ENCODE measurements at regions not wholly inside any gene's neighbourhood (a gene's known extent, or its start where the extent isn't known, plus 50 kb on each side); places are given as distances from the start of the nearest gene placed in this dataset.

DNA sequence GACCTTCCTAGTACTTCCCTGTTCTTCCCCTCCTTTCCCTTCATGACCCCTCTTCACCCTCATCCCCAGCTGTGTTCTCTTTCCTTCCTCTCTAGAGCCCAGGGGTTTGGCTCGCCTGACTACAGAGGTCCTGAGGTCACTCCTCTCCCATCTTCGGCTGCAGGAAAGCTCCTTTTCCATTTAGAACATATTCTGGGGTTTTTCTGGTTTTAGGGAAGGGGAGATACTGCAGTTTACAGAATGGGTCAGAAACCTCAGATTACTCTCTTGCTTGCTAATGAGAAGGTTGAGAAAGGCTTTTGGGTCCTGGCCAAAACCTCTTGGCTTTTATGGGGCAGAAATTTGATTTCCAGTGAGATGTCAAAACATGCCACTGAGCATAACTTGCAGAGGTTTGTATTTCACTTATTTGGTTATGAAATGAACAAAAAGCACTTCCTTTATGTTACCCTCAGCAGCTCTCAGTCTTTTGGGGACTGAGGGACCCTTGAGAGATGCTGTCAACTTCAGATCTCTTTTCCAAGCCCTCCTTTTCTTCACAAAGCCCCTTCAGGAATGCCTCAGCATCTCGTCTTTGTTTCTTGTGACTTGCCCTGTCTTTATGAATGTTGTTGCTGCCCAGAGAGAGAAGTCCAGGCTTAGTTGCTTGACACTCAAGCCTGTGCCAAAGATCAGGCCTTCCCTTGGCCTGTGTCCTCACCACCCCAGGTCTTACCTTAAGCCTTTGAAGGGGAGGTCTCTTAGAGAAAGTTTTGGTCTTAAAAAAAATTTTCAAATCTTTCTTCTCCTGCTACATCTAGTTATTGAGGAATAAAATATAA is 121.7 kb upstream of the TPM1 start:
- Mint-ChIP-seq H3K36me3 (no peaks in the 10 kb centered on the region), H3K9me3 (no peaks in the 10 kb centered on the region), H3K4me1 (no peaks in the 10 kb centered on the region), H3K27me3 (peaks cover 10% of the 10 kb centered on the region), H3K27ac (no peak overlapping the region), H3K4me3 (no peak overlapping the region)
- DNase-seq, result no peak
- POLR2A ChIA-PET, result no interaction called here
- no peak for ATAC-seq (ENCODE audit: low read depth)

DNA sequence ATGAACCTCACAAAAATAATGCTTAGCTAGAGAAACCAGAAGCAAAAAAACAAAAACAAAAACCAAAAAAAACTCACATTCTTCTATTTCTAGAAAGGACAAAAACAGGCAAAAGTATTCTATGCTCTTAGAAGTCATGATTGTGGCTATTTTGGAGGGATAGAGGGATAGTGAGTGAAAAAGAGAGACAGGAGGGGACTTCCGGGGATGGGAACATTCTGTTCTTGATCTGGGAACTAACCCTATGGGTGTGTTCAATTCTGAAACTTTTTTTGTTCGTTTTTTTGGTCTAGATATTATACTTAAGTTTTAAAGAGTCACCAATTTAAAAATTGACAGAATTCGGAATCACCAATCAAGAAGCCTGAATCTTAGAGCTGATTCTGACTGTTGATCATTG is 120.0 kb upstream of the TPM1 start:
- Mint-ChIP-seq H3K27ac (no peak overlapping the region), H3K36me3 (no peaks in the 10 kb centered on the region), H3K27me3 (peaks cover 7% of the 10 kb centered on the region), H3K9me3 (no peaks in the 10 kb centered on the region), H3K4me3 (no peak overlapping the region), H3K4me1 (no peaks in the 10 kb centered on the region)
- no peak for ATAC-seq (ENCODE audit: low read depth)
- POLR2A ChIA-PET, result no interaction called here
- DNase-seq, result no peak

DNA sequence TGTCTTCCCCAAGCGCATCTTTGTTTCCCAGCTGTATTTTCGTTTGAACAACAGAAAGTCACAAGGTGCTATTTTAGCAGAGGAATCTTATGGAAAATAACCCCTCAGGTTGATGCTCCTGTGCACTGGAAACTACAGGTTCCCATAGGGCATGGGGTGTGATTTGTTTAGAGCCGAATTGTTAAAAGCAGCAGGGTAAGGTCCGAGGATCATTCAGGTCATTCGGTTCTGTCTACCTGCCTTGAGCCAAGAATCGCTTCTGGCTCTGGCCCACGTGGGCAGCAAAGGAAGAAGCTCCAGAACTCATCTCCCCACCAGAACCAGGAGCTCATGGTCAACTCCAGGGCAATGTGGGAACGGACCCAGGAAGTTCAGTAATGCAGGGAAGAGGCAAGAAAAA is 116.7 kb upstream of the TPM1 start:
- no peak overlapping the region for H3K27ac Mint-ChIP-seq
- H3K4me3 Mint-ChIP-seq, result no peak overlapping the region
- no peaks in the 10 kb centered on the region for H3K9me3 Mint-ChIP-seq
- no peak for DNase-seq
- peaks cover 10% of the 10 kb centered on the region for H3K27me3 Mint-ChIP-seq
- ATAC-seq (ENCODE audit: low read depth), result no peak
- POLR2A ChIA-PET, result no interaction called here
- no peaks in the 10 kb centered on the region for H3K36me3 Mint-ChIP-seq
- no peaks in the 10 kb centered on the region for H3K4me1 Mint-ChIP-seq

DNA sequence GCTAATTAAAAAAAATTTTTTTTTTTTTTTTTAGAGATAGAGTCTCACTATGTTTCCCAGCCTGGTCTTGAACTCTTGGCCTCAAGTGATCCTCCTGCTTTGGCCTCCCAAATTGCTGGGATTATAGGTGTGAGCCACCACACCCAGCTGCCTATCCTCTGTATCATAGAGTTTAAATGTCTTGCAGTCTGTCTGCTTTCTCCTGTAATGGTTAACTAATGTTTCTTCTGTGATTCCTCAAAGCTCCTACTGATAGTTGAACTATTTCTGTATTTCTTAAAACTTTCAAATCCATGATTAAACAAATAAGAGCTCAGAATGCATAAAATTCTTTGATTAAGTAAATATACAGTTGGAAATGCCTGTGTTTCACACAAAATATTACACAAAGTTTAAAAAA is 115.4 kb upstream of the TPM1 start:
- ATAC-seq (ENCODE audit: low read depth), result no peak
- no peaks in the 10 kb centered on the region for H3K4me1 Mint-ChIP-seq
- H3K27me3 Mint-ChIP-seq, result peaks cover 11% of the 10 kb centered on the region
- H3K36me3 Mint-ChIP-seq, result no peaks in the 10 kb centered on the region
- H3K27ac Mint-ChIP-seq, result no peak overlapping the region
- POLR2A ChIA-PET, result no interaction called here
- DNase-seq, result no peak
- H3K9me3 Mint-ChIP-seq, result no peaks in the 10 kb centered on the region
- no peak overlapping the region for H3K4me3 Mint-ChIP-seq

DNA sequence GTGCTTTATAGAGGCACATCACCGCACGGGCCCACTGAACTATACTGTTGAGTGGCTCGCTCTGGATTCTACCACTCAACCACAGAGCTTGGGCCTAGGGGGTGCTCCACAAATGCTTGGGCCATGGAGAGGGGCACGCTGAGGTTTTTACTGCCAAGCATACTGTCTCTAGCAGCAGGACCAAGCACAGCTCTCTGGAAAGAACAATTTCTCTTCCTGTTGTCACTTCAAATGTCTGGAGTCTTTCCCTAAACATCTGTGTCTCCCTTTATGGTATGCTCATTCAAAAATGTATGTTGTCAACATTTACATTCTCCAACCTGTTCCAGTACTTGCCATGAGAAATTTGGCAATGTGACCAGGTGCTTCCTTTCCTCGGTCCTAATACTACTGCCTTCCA is 114.7 kb upstream of the TPM1 start:
- ATAC-seq (ENCODE audit: low read depth), result no peak
- peaks cover 17% of the 10 kb centered on the region for H3K27me3 Mint-ChIP-seq
- DNase-seq, result no peak
- no peaks in the 10 kb centered on the region for H3K36me3 Mint-ChIP-seq
- POLR2A ChIA-PET, result no interaction called here
- H3K4me3 Mint-ChIP-seq, result no peak overlapping the region
- H3K9me3 Mint-ChIP-seq, result no peaks in the 10 kb centered on the region
- no peaks in the 10 kb centered on the region for H3K4me1 Mint-ChIP-seq
- H3K27ac Mint-ChIP-seq, result no peak overlapping the region

DNA sequence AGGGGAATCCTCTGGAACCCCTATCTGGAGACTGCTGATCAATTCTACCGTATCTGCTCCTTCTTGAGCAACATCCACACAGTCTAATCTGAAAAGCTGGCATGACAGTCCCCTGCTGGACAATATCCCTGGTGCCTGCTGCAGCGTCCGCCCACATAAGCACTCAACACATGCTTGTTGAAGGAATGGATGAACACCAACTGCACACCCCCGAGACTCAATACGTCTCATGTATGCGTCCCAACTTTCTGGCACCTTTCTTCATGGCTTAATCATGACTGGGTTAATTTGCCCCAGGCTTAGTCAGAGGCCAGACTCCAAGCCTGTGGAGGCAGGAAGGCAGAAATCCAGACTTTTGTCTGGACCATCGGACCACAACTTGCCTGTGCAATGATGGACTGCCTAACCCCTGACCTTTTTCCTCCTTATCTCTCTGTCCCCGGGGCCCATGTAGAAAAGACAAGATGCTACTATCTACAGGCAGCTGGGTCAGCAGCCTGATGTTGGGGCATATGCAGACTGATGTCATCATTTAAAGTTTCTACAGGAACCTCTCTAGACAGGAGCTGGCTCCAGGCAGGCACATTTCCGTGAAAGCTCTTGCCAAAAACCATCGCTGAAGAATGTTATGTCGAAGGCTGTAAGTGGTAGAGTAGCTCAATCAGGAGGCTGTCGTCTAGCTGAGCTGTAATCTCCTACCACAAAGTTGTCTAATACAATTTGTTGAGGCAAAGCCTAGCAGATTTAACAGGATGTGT is 114.1 kb upstream of the TPM1 start:
- no peaks in the 10 kb centered on the region for H3K9me3 Mint-ChIP-seq
- POLR2A ChIA-PET, result no interaction called here

DNA sequence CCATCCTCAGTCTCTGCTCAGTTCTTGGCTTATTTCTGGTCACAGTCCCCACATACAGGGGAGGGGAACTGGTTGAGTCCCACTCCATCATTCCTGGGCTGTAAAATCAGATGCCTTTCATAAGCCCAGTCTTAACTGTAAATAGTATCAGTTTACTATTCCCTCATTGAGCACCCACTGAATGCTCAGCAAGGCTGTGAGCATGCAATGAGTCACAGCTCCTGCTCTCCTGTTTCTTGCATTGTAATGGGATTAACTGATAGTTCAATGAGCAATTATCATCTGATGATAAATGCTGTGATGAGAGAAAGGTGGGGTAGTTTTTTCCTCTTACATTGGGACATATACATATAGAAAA is 113.6 kb upstream of the TPM1 start:
- POLR2A ChIA-PET, result no interaction called here
- Mint-ChIP-seq H3K27ac (no peak overlapping the region), H3K4me1 (no peaks in the 10 kb centered on the region), H3K4me3 (no peak overlapping the region), H3K9me3 (no peaks in the 10 kb centered on the region), H3K36me3 (no peaks in the 10 kb centered on the region), H3K27me3 (peaks cover 17% of the 10 kb centered on the region)
- ATAC-seq (ENCODE audit: low read depth) (no peak), DNase-seq (no peak)

More for the DNA sequence above, 114.1 kb upstream of the TPM1 start:
- H3K27ac Mint-ChIP-seq, result no peak overlapping the region
- peaks cover 17% of the 10 kb centered on the region for H3K27me3 Mint-ChIP-seq
- no peaks in the 10 kb centered on the region for H3K36me3 Mint-ChIP-seq
- DNase-seq (no peak), ATAC-seq (ENCODE audit: low read depth) (no peak)
- H3K4me1 Mint-ChIP-seq, result no peaks in the 10 kb centered on the region
- H3K4me3 Mint-ChIP-seq, result no peak overlapping the region

DNA sequence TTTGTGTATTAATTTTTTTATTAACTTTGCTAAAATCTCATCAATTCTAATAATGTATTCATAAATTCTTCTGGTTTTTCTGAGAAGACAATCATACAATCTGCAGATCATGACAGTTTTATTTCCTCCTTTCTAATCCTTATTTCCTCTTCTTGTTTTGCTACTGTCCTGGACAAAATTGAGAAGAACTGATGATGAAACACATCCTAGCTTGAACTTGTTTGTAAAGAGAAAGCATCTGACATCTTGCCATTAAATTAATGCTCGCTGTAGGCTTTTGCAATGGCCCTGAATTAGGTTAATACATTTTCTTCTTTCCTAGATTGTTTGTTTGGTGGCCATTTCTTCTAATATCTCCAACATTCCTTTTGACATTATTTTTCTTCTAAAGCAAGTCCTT is 110.9 kb upstream of the TPM1 start:
- H3K4me3 Mint-ChIP-seq, result no peak overlapping the region
- H3K4me1 Mint-ChIP-seq, result no peaks in the 10 kb centered on the region
- no peaks in the 10 kb centered on the region for H3K36me3 Mint-ChIP-seq
- POLR2A ChIA-PET, result no interaction called here
- no peaks in the 10 kb centered on the region for H3K9me3 Mint-ChIP-seq
- DNase-seq, result no peak
- no peak overlapping the region for H3K27ac Mint-ChIP-seq
- no peak for ATAC-seq (ENCODE audit: low read depth)
- H3K27me3 Mint-ChIP-seq, result peaks cover 24% of the 10 kb centered on the region

DNA sequence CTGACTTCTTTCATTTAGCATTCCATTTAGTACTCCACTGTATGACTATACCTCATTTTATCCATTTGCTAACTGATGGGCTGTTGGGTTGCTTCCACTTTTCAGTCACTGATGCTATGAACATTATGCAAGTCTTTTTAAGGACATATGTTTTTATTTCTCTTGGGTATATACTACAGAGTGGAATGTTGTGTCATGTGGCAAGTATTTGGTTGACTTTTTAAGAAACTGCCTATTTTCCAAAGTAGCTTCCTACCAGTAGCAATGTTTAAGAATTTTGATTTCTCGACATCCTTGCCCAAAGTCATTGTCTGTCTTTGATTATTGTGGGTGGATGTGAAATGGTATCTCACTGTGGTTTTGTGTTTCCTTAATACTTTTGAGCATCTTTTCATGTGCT is 110.1 kb upstream of the TPM1 start:
- H3K4me1 Mint-ChIP-seq, result no peaks in the 10 kb centered on the region
- no peak overlapping the region for H3K4me3 Mint-ChIP-seq
- DNase-seq (no peak), ATAC-seq (ENCODE audit: low read depth) (no peak)
- no peaks in the 10 kb centered on the region for H3K9me3 Mint-ChIP-seq
- no peak overlapping the region for H3K27ac Mint-ChIP-seq
- peaks cover 24% of the 10 kb centered on the region for H3K27me3 Mint-ChIP-seq
- no peaks in the 10 kb centered on the region for H3K36me3 Mint-ChIP-seq
- POLR2A ChIA-PET, result no interaction called here

DNA sequence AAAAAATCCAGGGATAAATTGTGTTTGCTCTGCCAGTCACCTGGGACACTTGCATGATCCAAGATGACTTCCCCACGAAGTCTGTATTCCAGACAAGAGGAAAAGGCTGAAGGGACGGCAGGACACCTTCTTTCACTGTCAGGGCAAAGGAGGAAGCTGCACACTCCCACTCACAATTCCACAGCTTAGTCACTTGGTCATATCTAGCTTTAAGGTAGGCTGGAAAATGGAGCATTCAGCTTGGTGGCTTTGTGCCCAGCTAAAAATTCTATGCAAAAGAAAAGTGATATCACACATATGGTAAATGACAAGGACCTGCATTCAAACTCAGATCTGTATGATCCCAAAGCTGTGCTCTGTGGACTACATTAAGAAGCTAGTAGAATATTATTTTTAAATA is 109.2 kb upstream of the TPM1 start:
- Mint-ChIP-seq H3K4me1 (no peaks in the 10 kb centered on the region), H3K36me3 (no peaks in the 10 kb centered on the region), H3K9me3 (no peaks in the 10 kb centered on the region), H3K27ac (no peak overlapping the region), H3K4me3 (no peak overlapping the region), H3K27me3 (peaks cover 23% of the 10 kb centered on the region)
- POLR2A ChIA-PET, result no interaction called here
- ATAC-seq (ENCODE audit: low read depth) (no peak), DNase-seq (no peak)

DNA sequence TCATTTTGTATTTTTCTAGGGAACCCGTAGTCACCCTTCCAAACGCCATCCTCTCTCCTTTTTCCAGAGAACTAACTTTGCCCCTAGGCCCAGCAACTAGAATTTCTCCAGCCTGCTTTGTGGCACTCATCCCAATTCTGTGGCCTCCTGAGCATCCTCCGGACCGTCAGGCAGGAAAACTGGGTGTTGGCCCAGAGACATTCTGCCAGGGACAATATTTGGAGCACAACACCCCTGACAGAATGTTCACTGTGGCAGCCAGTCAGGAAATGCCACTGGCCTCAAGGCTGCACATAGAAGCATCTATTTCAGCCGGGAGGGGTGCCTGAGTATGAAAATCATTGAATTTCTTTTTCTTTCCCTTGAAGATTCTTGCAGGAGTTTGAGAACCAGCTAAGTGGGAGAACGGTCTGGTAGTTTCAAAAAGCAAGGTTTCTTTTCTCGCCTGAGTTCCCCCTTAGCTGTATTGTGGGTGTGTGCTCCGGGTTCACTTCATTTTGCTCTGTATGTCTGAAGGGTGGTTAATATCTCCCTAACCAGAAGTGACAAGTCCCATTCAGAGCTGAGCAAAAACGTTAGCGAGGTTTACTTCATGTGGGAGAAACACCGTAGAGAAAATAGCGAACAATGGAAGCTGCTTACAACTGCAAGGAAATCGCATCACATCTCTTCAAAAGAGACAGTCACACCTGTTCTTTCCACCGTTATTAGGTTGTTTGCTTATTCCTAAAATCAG is 108.1 kb upstream of the TPM1 start:
- no peak overlapping the region for H3K27ac Mint-ChIP-seq
- DNase-seq (no peak), ATAC-seq (ENCODE audit: low read depth) (no peak)
- POLR2A ChIA-PET, result no interaction called here
- no peaks in the 10 kb centered on the region for H3K4me1 Mint-ChIP-seq
- peaks cover 26% of the 10 kb centered on the region for H3K27me3 Mint-ChIP-seq
- H3K36me3 Mint-ChIP-seq, result no peaks in the 10 kb centered on the region
- H3K4me3 Mint-ChIP-seq, result no peak overlapping the region
- H3K9me3 Mint-ChIP-seq, result no peaks in the 10 kb centered on the region

DNA sequence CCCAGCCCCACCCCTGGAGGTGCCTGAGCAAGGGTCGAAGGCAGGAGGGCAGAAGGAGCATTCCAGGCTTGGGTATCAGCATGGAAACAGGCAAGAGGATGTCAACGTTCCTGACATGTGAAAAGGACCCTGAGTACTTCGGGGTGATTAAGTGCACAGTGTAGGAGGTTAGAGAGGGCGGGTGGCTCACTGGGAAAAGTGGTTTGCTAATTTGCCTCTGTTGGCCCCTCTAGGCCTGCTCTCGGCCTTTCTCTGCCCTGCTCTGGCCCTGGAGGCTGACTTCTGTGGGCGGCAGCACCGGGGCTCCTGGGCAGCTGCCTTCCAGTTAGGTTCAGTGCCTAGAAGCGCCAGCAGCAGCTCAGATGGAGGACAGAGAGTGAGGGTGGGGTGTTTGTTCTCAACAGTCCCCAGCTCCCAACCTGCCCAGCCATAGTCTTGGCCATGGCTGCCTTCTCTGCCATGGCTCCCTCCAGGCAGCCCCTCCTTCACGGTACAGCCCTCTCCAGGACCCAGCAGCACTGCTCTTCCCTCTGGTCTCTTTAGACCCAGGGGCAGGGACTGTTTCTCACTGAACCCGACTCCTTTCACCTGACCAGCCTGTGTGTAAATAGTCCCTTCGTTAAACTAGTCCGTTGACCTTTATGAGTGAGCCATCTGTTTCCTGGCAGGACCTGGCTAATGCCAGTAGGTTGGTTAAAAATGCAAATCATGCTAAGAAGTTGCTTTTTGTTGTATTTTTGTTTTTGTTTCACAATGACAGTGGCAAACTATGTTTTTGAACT is 107.1 kb upstream of the TPM1 start:
- DNase-seq (no peak), ATAC-seq (ENCODE audit: low read depth) (no peak)
- no peaks in the 10 kb centered on the region for H3K4me1 Mint-ChIP-seq
- no peak overlapping the region for H3K4me3 Mint-ChIP-seq
- H3K27me3 Mint-ChIP-seq, result peaks cover 32% of the 10 kb centered on the region
- no peaks in the 10 kb centered on the region for H3K9me3 Mint-ChIP-seq
- POLR2A ChIA-PET, result no interaction called here
- H3K36me3 Mint-ChIP-seq, result no peaks in the 10 kb centered on the region
- no peak overlapping the region for H3K27ac Mint-ChIP-seq

DNA sequence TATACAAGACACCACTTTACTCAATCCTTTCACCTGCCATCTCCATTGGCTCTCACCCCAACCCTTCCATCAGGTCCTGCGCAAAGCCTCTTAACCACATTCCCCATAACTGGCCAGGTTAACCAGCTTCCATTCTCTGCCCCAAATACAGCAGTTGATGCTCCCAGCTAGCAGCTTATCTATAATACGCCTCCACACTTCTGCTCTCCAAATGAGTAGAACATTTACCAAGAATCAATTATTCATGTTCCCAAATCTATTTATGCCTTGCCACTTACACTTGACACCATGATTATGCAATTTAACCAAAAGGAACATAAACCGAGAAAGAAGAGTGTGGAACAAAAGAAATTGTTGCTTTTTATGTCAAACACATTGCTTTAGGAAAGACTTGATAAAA is 103.7 kb upstream of the TPM1 start:
- no peak overlapping the region for H3K27ac Mint-ChIP-seq
- no peaks in the 10 kb centered on the region for H3K36me3 Mint-ChIP-seq
- no peaks in the 10 kb centered on the region for H3K4me1 Mint-ChIP-seq
- POLR2A ChIA-PET, result no interaction called here
- no peaks in the 10 kb centered on the region for H3K9me3 Mint-ChIP-seq
- H3K4me3 Mint-ChIP-seq, result no peak overlapping the region
- DNase-seq (no peak), ATAC-seq (ENCODE audit: low read depth) (no peak)
- peaks cover 24% of the 10 kb centered on the region for H3K27me3 Mint-ChIP-seq
